Liver (tissue), 8 donors: ENCODE measurements at regions not wholly inside any gene's neighbourhood (a gene's known extent, or its start where the extent isn't known, plus 50 kb on each side); places are given as distances from the start of the nearest gene placed in this dataset.

ENCODE experiments used
- DNase-seq: peaks from one replicate; pipeline ENCODE4 v3.0.0-alpha.2; 2017; ENCODE audit warnings: low spot score
- H3K27ac ChIP-seq, 2 donors: one replicate each; pipeline ENCODE4 v1.7.0; 2013; ENCODE audit warnings: inconsistent platforms in 2 of 2, low read length in 2 of 2, control low read depth in 1 of 2, low read depth in 1 of 2, mild to moderate bottlenecking in 1 of 2
- H3K27me3 ChIP-seq, 4 donors: one replicate each; pipeline versions ENCODE4 v1.6.1 to v1.7.0; 2013; ENCODE audit warnings: low read length in 3 of 4, inconsistent platforms in 1 of 4, mild to moderate bottlenecking in 1 of 4, moderate library complexity in 1 of 4; ENCODE audit not compliant: control insufficient read depth in 4 of 4, insufficient read depth in 4 of 4
- H3K36me3 ChIP-seq, 4 donors: one replicate each; pipeline versions ENCODE4 v1.6.1 to v1.7.0; 2013; ENCODE audit warnings: low read length in 3 of 4, mild to moderate bottlenecking in 3 of 4, low read depth in 1 of 4, moderate library complexity in 1 of 4; ENCODE audit not compliant: control insufficient read depth in 4 of 4, insufficient read depth in 3 of 4
- H3K4me1 ChIP-seq, 4 donors: one replicate each; pipeline versions ENCODE4 v1.6.1 to v1.7.0; 2013; ENCODE audit warnings: low read length in 3 of 4, mild to moderate bottlenecking in 3 of 4, moderate library complexity in 1 of 4; ENCODE audit not compliant: control insufficient read depth in 4 of 4, insufficient read depth in 4 of 4
- H3K4me3 ChIP-seq, 3 donors: one replicate each; pipeline versions ENCODE4 v1.6.1 to v1.7.0; 2013; ENCODE audit warnings: low read length in 3 of 3, control low read depth in 1 of 3, low read depth in 1 of 3, mild to moderate bottlenecking in 1 of 3
- H3K9ac ChIP-seq, 2 donors: one replicate each; pipeline ENCODE4 v1.7.0; 2013; ENCODE audit warnings: low read length in 2 of 2, mild to moderate bottlenecking in 2 of 2, moderate library complexity in 2 of 2, control low read depth in 1 of 2, low read depth in 1 of 2
- H3K9me3 ChIP-seq, 4 donors: one replicate each; pipeline versions ENCODE4 v1.6.1 to v1.7.0; 2013; ENCODE audit warnings: low read length in 3 of 4; ENCODE audit not compliant: control insufficient read depth in 4 of 4
- ATF3 ChIP-seq: IDR thresholded peaks from 2 replicates; pipeline ENCODE4 v1.6.1; 2016; ENCODE audit warnings: antibody characterized with exemption
- EGR1 ChIP-seq, 2 donors: IDR thresholded peaks; 2 replicates each; pipeline ENCODE4 v1.6.1; 2016 to 2018; ENCODE audit warnings: antibody characterized with exemption in 2 of 2, low read depth in 2 of 2
- FOXA2 ChIP-seq: IDR thresholded peaks from 2 replicates; pipeline ENCODE4 v1.6.1; 2016; ENCODE audit warnings: antibody characterized with exemption
- GABPA ChIP-seq, 2 donors: IDR thresholded peaks in 1 of 2; conservative IDR thresholded peaks in 1 of 2; 2 replicates each; pipeline ENCODE4 v1.6.1; 2016; ENCODE audit warnings: antibody characterized with exemption in 2 of 2, mild to moderate bottlenecking in 1 of 2, moderate library complexity in 1 of 2
- HNF4A ChIP-seq, 2 donors: conservative IDR thresholded peaks; 2 replicates each; pipeline ENCODE4 v1.6.1; 2016; ENCODE audit warnings: antibody characterized with exemption in 2 of 2, mild to moderate bottlenecking in 2 of 2
- HNF4G ChIP-seq: IDR thresholded peaks from 2 replicates; pipeline ENCODE4 v1.6.1; 2016; ENCODE audit warnings: antibody characterized with exemption
- JUND ChIP-seq, 2 donors: IDR thresholded peaks; 2 replicates each; pipeline ENCODE4 v1.6.1; 2016; ENCODE audit warnings: antibody characterized with exemption in 2 of 2
- NR2F2 ChIP-seq: IDR thresholded peaks from 2 replicates; pipeline ENCODE4 v1.6.1; 2016; ENCODE audit warnings: antibody characterized with exemption
- RAD21 ChIP-seq, 2 donors: IDR thresholded peaks; 2 replicates each; pipeline ENCODE4 v1.6.1; 2016; ENCODE audit warnings: antibody characterized with exemption in 2 of 2, mild to moderate bottlenecking in 2 of 2
- RXRA ChIP-seq, 2 donors: IDR thresholded peaks; 2 replicates each; pipeline ENCODE4 v1.6.1; 2017 to 2018; ENCODE audit warnings: antibody characterized with exemption in 2 of 2, mild to moderate bottlenecking in 1 of 2
- SP1 ChIP-seq: IDR thresholded peaks from 2 replicates; pipeline ENCODE4 v1.6.1; 2018; ENCODE audit warnings: antibody characterized with exemption, mild to moderate bottlenecking
- TAF1 ChIP-seq: conservative IDR thresholded peaks from 2 replicates; pipeline ENCODE4 v1.6.1; 2016; ENCODE audit warnings: antibody characterized with exemption, mild to moderate bottlenecking
- YY1 ChIP-seq: IDR thresholded peaks from 2 replicates; pipeline ENCODE4 v1.6.1; 2016; ENCODE audit warnings: antibody characterized with exemption, mild to moderate bottlenecking
- ZBTB33 ChIP-seq: IDR thresholded peaks from 2 replicates; pipeline ENCODE4 v1.6.1; 2016; ENCODE audit warnings: antibody characterized with exemption
- WGBS: extraction: QIAGEN DNeasy Blood & Tissue Kit; methylation state at CpG from one replicate; pipeline ENCODE4 v1.1.7; 2013; 5-methylcytosine and 5-hydroxymethylcytosine counted together
- TF ChIP-seq, protein P1 (sequence below): fragments of 150-350 bp; IDR thresholded peaks from 2 replicates; pipeline ENCODE4 v1.5.1; 2017; ENCODE audit warnings: improper control_type of control experiment, low read depth, low read length; ENCODE audit not compliant: missing input control
- TF ChIP-seq, protein P2 (sequence below): IDR thresholded peaks from 2 replicates; pipeline ENCODE4 v1.6.1; 2016; ENCODE audit warnings: antibody characterized with exemption
- TF ChIP-seq, protein P3 (sequence below): IDR thresholded peaks from 2 replicates; pipeline ENCODE4 v1.6.1; 2016; ENCODE audit warnings: antibody characterized with exemption, mild to moderate bottlenecking
- donor health status: healthy.
- donor health status: healthy.
- donor health status: healthy.
- donor health status: healthy.
- donor health status: healthy.

DNA sequence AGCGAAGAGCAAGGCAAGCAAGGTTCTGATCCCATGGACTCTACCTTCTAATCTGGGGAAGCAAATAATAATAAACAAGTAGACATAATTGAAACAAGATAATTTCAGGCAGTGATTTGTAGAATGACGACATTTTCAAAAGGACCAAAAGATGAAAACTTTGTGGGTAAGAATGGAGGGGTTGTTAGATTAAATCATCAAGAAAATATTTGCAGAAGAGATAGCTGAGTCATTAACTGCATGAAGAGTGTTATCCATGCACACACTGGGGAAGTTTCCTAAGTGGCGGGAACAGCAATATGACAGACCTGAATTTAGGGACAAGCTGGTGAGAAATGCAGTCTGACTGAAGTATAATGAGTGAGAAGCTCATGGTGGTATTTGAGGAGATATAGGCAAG is 583.1 kb upstream of the RGS18 start:
- Histone ChIP-seq H3K27me3 (no peaks in the 10 kb centered on the region), H3K36me3 (no peaks in the 10 kb centered on the region), H3K27ac (no peak overlapping the region), H3K9me3 (no peaks in the 10 kb centered on the region), H3K9ac (no peak overlapping the region), H3K4me3 (no peak overlapping the region), H3K4me1 (no peaks in the 10 kb centered on the region)
- 64% methylated on average over 3 of the region's 3 CpGs for WGBS
- DNase-seq, result no peak
- TF ChIP-seq ATF3, result no peak
- no peak for TF ChIP-seq YY1
- TF ChIP-seq HNF4A (conservative IDR thresholded peaks at IDR 0.05), result no peak
- TF ChIP-seq, protein P1, sequence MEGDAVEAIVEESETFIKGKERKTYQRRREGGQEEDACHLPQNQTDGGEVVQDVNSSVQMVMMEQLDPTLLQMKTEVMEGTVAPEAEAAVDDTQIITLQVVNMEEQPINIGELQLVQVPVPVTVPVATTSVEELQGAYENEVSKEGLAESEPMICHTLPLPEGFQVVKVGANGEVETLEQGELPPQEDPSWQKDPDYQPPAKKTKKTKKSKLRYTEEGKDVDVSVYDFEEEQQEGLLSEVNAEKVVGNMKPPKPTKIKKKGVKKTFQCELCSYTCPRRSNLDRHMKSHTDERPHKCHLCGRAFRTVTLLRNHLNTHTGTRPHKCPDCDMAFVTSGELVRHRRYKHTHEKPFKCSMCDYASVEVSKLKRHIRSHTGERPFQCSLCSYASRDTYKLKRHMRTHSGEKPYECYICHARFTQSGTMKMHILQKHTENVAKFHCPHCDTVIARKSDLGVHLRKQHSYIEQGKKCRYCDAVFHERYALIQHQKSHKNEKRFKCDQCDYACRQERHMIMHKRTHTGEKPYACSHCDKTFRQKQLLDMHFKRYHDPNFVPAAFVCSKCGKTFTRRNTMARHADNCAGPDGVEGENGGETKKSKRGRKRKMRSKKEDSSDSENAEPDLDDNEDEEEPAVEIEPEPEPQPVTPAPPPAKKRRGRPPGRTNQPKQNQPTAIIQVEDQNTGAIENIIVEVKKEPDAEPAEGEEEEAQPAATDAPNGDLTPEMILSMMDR, result no peak
- no peak for TF ChIP-seq FOXA2
- TF ChIP-seq TAF1, result no peak
- TF ChIP-seq EGR1 (IDR thresholded peaks at IDR 0.05; ENCODE audit: low read depth in 2 of 2), result no peak
- TF ChIP-seq RXRA (IDR thresholded peaks at IDR 0.05), result no peak
- no peak for TF ChIP-seq RAD21 (IDR thresholded peaks at IDR 0.05)
- no peak for TF ChIP-seq NR2F2
- TF ChIP-seq, protein P2, sequence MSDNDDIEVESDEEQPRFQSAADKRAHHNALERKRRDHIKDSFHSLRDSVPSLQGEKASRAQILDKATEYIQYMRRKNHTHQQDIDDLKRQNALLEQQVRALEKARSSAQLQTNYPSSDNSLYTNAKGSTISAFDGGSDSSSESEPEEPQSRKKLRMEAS, result no peak
- TF ChIP-seq, protein P3, sequence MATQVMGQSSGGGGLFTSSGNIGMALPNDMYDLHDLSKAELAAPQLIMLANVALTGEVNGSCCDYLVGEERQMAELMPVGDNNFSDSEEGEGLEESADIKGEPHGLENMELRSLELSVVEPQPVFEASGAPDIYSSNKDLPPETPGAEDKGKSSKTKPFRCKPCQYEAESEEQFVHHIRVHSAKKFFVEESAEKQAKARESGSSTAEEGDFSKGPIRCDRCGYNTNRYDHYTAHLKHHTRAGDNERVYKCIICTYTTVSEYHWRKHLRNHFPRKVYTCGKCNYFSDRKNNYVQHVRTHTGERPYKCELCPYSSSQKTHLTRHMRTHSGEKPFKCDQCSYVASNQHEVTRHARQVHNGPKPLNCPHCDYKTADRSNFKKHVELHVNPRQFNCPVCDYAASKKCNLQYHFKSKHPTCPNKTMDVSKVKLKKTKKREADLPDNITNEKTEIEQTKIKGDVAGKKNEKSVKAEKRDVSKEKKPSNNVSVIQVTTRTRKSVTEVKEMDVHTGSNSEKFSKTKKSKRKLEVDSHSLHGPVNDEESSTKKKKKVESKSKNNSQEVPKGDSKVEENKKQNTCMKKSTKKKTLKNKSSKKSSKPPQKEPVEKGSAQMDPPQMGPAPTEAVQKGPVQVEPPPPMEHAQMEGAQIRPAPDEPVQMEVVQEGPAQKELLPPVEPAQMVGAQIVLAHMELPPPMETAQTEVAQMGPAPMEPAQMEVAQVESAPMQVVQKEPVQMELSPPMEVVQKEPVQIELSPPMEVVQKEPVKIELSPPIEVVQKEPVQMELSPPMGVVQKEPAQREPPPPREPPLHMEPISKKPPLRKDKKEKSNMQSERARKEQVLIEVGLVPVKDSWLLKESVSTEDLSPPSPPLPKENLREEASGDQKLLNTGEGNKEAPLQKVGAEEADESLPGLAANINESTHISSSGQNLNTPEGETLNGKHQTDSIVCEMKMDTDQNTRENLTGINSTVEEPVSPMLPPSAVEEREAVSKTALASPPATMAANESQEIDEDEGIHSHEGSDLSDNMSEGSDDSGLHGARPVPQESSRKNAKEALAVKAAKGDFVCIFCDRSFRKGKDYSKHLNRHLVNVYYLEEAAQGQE, result no peak
- no peak for TF ChIP-seq ZBTB33
- TF ChIP-seq SP1, result no peak
- TF ChIP-seq HNF4G, result no peak
- no peak for TF ChIP-seq GABPA (IDR thresholded peaks at IDR 0.05 in 1 of 2, conservative IDR thresholded peaks at IDR 0.05 in 1 of 2)
- no peak for TF ChIP-seq JUND (IDR thresholded peaks at IDR 0.05)

DNA sequence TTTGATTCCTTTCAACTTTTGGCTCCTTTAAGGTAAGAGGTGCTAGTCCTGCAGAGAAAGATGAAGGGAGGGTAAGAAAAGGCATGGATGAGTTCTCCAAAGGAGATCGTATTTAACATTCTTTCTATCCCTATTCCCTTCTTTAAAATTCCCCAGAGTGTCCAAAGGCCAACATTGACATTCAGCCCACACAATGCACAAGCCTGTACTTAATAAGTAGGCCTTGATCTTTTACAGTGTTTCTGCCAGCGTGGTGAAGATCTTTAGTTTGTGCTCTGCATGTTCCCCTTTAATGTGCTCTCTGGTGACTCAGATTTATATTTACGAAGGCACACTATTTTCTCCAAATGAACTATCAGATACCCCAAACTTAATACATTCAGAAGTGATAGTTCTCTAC is 582.5 kb upstream of the RGS18 start:
- Histone ChIP-seq H3K9me3 (peaks cover 0 to 2% (median 0%) of the 10 kb centered on the region in 4 donors), H3K9ac (no peak overlapping the region), H3K4me1 (no peaks in the 10 kb centered on the region), H3K36me3 (no peaks in the 10 kb centered on the region), H3K27ac (no peak overlapping the region), H3K4me3 (no peak overlapping the region), H3K27me3 (no peaks in the 10 kb centered on the region)
- WGBS, result 61% methylated on average over 3 of the region's 3 CpGs
- no peak for DNase-seq
- TF ChIP-seq, protein P1, result no peak
- TF ChIP-seq HNF4A (conservative IDR thresholded peaks at IDR 0.05) (no peak), RAD21 (IDR thresholded peaks at IDR 0.05) (no peak), TAF1 (no peak)
- TF ChIP-seq, protein P3, result no peak
